RCC 7860 (cell line): ENCODE measurements at regions not wholly inside any gene's neighbourhood (a gene's known extent, or its start where the extent isn't known, plus 50 kb on each side); places are given as distances from the start of the nearest gene placed in this dataset.
"Not testable (repeated sequence)": the region's sequence is repeated elsewhere in the genome, so short reads cannot be mapped to it uniquely, and the experiment has no call there.

ENCODE experiments used
- DNase-seq: peaks from one replicate; pipeline ENCODE4 v3.0.0-alpha.2; 2015; ENCODE audit warnings: low spot score
- FAIRE-seq: peaks from 2 replicates; lab custom pipeline; 2012; peaks lifted over from hg19 to GRCh38; lab: Jason Lieb, UNC

GRCh38 chr2:89947208-89947815 is 1255.8 kb downstream of the RPIA start:
- not testable (repeated sequence) for DNase-seq, FAIRE-seq

DNA sequence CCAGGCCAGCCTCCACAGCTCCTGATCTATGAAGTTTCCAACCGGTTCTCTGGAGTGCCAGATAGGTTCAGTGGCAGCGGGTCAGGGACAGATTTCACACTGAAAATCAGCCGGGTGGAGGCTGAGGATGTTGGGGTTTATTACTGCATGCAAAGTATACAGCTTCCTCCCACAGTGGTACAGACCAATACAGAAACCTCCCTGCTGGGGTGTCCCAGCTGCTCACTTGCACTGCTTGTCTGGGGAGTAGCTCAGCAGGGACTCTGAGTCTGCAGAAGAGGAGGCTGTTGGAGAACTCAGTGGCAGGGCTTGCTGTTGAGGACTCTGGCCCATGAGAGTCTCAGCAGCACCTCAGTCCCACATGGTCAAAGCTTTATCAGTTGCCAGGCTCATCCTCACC is 1256.6 kb downstream of the RPIA start:
- not testable (repeated sequence) for FAIRE-seq, DNase-seq

- FAIRE-seq = peak; percentile 79
- not testable (repeated sequence) for DNase-seq
Measured at GRCh38 chr2:89950807-89951206, 1259.3 kb downstream of the RPIA start.

DNA sequence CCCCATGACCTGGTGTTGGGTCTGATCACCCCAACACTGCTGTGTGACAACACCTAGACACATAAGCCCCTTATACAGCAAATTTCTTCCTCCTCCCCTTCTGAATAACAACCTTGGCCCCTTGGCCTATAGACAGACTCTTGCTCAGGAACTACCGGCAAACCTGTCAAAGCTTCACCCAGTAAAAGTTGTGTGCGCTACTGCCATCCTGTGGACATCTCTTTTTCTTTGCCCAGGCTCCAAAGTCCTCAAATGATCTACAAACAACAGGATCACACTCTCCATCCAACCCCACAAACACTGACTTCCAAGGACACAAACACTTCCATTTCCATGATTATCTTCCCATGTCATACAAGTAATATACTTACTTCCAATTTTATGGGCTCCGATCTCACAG is 1265.8 kb downstream of the RPIA start:
- DNase-seq, FAIRE-seq: not testable (repeated sequence)

GRCh38 chr2:89959729-89960378 is 1268.4 kb downstream of the RPIA start:
- not testable (repeated sequence) for FAIRE-seq, DNase-seq

GRCh38 chr2:89960570-89960969 is 1269.1 kb downstream of the RPIA start:
- not testable (repeated sequence) for DNase-seq, FAIRE-seq

GRCh38 chr2:89968567-89968966 is 1277.1 kb downstream of the RPIA start:
- not testable (repeated sequence) for FAIRE-seq, DNase-seq

DNA sequence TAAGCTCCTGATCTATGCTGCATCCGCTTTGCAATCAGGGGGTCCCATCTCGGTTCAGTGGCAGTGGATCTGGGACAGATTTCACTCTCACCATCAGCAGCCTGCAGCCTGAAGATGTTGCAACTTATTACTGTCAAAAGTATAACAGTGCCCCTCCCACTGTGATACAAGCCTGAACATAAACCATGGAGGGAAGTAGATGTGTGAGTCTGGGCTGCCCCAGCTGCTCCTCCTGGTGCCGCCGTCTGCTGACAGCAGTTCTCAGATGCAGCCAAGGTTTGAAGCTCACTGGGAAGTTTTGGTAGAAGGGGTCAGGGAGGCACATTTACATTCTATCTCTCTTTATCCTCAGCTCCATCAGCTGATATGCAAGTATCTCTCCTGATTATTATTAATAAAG is 1277.7 kb downstream of the RPIA start:
- not testable (repeated sequence) for FAIRE-seq, DNase-seq

- FAIRE-seq (peak; percentile 49), DNase-seq (peak; percentile 64)
Measured at GRCh38 chr2:89973849-89974248, 1282.4 kb downstream of the RPIA start.

DNA sequence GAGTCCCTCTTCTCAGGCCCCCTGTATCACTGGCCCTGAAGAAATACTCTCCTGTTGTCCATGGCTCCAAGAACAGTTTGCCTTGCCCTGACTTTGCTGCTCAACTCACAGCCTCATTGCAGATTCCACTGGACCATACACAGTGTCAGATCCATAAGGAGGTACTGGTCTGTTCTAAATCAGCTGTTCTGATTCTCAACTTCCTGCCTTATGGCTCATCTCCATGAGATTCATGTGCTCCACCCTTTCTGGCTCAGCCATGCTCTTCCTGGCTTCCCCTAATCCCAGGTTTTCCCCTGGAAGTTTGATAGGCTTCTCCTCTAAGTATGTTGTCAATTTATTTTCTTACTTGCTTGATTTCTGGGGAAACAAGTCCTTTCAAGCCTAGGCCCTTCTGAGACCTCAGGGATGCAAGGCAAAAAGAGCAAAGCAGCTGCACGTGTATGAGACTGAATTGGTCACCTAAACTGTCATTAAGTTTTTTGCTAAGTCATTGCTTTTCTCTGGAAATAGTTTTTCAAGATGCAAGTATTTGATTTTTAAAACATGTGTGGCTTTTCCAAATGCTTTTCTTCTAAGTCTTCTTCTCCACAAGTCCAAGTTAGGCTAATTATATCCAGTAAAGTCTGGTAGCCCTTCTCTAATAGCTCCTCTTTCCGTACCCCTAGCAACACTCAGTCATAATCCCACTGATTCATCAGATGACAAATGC is 1288.5 kb downstream of the RPIA start:
- FAIRE-seq = not testable (repeated sequence)

DNA sequence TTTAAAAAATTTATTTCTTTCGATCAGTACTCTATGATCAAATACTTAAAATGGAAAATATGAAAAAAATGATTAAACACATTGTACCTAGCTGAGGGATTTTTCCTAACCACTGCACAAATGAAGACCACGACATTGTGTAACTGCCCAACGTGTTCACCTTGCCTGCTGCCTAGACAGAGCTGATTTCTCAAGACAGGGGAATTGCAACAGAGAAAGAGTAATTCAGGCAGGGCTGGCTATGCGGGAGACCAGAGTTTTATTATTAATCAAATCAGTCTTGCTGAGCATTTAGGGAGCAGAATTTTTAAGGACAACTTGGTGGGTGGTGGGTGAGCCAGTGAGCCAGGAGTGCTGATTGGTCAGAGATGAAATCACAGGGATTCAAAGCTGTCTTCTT is 1290.8 kb downstream of the RPIA start:
- DNase-seq, FAIRE-seq: not testable (repeated sequence)

More for the DNA sequence above, 1288.5 kb downstream of the RPIA start:
- DNase-seq = not testable (repeated sequence)

GRCh38 chr2:89985650-89986049 is 1294.2 kb downstream of the RPIA start:
- not testable (repeated sequence) for FAIRE-seq, DNase-seq

- not testable (repeated sequence) for DNase-seq, FAIRE-seq
Measured at GRCh38 chr2:89986532-89986931, 1295.1 kb downstream of the RPIA start.

DNA sequence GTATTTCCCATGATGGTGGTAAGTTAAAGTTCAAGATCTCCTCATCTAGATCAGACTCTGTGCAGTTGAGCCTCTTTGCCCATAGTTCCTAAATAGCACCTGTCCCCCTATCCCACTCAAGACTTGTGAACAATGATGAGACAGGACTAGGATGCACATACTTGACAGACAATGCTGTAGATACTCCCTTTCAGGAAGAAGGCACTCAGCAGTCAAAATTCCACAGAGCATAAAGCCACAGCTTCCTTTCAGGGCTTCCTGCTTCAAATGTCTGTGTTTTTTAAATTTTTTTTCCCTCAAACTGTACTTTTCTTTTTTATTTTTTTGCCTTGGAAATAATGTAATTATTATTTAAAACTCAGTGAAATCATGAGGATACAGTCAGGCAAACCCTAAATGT is 1305.3 kb downstream of the RPIA start:
- FAIRE-seq, DNase-seq: not testable (repeated sequence)

DNA sequence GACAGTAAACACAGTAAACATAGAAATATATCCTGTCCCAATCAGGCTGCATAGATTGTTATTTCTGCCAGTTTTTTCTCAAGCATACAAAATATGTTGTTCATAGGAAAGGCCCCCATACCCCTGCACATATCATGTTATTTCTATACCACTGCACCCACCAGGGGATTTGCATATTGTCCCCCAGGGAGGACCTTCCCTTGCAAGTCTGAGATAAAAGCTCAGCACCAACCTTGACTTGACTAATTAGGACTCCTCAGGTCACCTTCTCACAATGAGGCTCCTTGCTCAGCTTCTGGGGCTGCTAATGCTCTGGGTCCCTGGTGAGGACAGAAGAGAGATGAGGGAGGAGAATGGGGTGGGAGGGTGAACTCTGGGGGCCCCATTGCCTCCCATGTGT is 1313.1 kb downstream of the RPIA start:
- DNase-seq, FAIRE-seq: not testable (repeated sequence)

DNA sequence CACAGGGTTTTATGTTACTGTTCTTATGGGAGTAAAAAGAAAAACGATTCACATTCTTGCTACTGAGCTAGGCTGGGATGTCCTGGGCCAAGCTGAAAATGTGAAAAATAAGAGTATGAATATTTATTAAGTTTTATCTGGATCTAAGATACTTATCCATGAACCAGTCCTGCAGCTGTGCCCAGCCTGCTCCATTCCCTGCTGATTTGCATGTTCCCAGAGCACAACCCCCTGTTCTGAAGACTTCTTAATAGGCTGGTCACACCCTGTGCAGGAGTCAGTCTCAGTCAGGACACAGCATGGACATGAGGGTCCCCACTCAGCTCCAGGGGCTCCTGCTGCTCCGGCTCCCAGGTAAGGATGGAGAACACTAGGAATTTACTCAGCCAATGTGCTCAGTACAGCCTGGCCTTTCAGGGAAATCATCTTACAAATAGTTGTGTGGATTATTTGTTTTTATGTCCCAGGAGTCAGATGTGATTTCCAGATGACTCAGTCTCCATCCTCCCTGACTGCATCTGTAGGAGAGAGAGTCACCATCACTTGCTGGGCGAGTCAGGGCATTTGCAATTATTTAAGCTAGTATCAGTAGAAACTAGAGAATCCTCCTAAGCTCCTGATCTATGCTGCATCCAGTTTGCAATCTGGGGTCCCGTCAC is 1319.1 kb downstream of the RPIA start:
- FAIRE-seq, DNase-seq: not testable (repeated sequence)

DNA sequence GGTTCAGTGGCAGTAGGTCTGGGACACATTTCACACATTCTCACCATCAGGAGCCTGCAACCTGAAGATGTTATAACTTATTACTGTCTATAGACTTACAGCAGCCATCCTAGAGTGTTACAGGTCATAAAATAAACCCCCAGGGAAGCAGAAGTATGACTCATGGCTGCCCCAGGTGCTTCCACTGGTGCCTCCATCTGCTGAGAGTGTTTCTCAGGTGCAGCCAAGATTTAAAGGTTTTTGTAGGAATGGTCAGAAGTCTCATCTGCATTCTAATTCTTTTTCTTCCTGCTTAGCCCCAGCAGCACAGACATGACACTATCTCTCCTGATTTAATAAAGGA is 1319.6 kb downstream of the RPIA start:
- DNase-seq, FAIRE-seq: not testable (repeated sequence)

DNA sequence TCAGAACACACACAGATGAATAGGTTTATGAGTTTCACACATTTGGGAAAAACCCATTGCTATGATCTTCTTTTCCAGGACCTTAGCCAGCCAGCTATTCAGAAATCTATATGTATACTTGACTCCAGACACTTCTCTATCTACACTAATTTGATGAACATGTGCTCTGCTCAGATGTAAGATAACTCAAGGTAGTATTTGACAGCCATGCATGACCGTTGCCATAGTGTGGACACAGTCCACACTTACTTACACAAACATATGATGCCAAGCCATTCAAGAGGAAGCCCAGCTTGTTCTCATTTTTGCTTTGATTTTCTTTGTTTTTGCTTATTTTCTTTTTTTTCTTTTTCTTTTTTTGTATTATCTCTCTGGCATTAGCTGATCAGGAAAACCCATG is 1328.4 kb downstream of the RPIA start:
- FAIRE-seq, DNase-seq: not testable (repeated sequence)

DNA sequence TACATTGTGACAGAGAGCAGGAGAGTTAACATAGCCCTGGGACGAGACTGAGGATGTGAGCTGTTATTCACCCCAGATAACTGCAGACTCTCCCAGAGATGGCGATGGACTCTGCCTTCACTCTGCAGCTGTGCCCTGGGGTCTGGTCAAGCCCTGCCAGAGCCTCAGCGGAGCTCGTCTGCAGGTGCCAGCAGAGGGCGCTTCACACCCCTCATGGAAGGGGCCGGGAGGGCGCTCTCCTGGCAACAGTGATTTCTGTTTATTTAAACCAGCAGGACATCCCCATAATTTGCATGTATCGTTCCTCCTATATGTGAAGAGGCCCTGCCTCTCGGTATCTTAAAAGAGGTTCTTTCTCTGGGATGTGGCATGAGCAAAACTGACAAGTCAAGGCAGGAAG is 1329.8 kb downstream of the RPIA start:
- DNase-seq, FAIRE-seq: not testable (repeated sequence)

GRCh38 chr2:90027231-90027643 is 1335.8 kb downstream of the RPIA start:
- peak; percentile 82 for FAIRE-seq
- DNase-seq = not testable (repeated sequence)
